Testis (tissue), 2 donors: ENCODE measurements at regions not wholly inside any gene's neighbourhood (a gene's known extent, or its start where the extent isn't known, plus 50 kb on each side); places are given as distances from the start of the nearest gene placed in this dataset.

Source experiments
- DNase-seq: peaks from one replicate; pipeline ENCODE4 v3.0.0-alpha.2; 2019
- H3K27ac ChIP-seq, 2 donors: fragments of 200-600 bp; sonication (generic); one replicate each; pipeline ENCODE4 v1.5.1; 2019
- H3K27me3 ChIP-seq: fragments of 200-600 bp; sonication (generic); one replicate; pipeline ENCODE4 v1.5.1; 2019
- H3K36me3 ChIP-seq: fragments of 200-600 bp; sonication (generic); one replicate; pipeline ENCODE4 v1.5.1; 2017; ENCODE audit warnings: low read depth; ENCODE audit errors: missing control alignments
- H3K4me1 ChIP-seq: fragments of 200-600 bp; sonication (generic); one replicate; pipeline ENCODE4 v1.5.1; 2019
- H3K4me3 ChIP-seq, 2 donors: fragments of 200-600 bp; sonication (generic); one replicate each; pipeline ENCODE4 v1.5.1; 2017 to 2019
- H3K9me3 ChIP-seq: fragments of 200-600 bp; sonication (generic); one replicate; pipeline ENCODE4 v1.5.1; 2017
- POLR2A ChIP-seq: fragments of 450-650 bp; IDR thresholded peaks from one replicate; pipeline ENCODE4 v1.6.1; 2017; ENCODE audit warnings: antibody characterized with exemption, mild to moderate bottlenecking, moderate library complexity
- WGBS, 2 donors: methylation state at CpG; one replicate each; pipeline ENCODE4 v1.1.5; 2018; 5-methylcytosine and 5-hydroxymethylcytosine counted together
- intact Hi-C: fragments of 100-400 bp; cut with DNase I; formaldehyde crosslinking; loops from one replicate; pipeline ENCODE4 v1.15.1; 2023; ENCODE audit warnings: low total_unique reads
- TF ChIP-seq, protein P1 (sequence below), 3 experiments: fragments of 450-650 bp in 2 of 3; fragments of 200-600 bp in 1 of 3; sonication (generic) in 1 of 3; IDR thresholded peaks; one replicate each; pipeline ENCODE4 v1.5.1; 2016 to 2019; ENCODE audit warnings: antibody characterized with exemption in 3 of 3, mild to moderate bottlenecking in 2 of 3, moderate library complexity in 1 of 3

DNA sequence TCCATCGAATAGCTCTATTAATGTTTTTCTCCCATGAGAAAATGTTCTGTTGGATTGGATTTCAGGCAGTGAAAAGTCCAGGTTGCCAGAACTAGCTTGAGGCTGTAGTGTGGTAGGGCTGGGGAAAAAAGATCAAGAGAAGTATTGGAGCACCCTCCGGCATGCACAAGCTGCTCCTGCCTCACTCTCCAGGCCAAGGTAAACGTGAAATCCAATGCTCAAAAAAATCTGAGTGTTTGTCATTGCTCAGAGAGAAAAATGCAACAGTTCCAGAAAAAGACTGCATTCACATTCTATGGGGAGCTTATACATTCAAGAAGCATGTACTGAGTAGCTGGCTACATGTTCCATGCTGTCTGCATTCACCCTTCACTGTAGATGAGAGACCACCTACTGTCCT lies 680.9 kb upstream of the TBX3 start:
- H3K36me3 ChIP-seq: no peaks in the 10 kb centered on the region

GRCh38 chr12:115362339-115362976 lies 678.5 kb upstream of the TBX3 start:
- 72 to 73% methylated on average over 4 of the region's 4 CpGs for WGBS, 2 donors
- TF ChIP-seq, protein P1, sequence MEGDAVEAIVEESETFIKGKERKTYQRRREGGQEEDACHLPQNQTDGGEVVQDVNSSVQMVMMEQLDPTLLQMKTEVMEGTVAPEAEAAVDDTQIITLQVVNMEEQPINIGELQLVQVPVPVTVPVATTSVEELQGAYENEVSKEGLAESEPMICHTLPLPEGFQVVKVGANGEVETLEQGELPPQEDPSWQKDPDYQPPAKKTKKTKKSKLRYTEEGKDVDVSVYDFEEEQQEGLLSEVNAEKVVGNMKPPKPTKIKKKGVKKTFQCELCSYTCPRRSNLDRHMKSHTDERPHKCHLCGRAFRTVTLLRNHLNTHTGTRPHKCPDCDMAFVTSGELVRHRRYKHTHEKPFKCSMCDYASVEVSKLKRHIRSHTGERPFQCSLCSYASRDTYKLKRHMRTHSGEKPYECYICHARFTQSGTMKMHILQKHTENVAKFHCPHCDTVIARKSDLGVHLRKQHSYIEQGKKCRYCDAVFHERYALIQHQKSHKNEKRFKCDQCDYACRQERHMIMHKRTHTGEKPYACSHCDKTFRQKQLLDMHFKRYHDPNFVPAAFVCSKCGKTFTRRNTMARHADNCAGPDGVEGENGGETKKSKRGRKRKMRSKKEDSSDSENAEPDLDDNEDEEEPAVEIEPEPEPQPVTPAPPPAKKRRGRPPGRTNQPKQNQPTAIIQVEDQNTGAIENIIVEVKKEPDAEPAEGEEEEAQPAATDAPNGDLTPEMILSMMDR (IDR thresholded peaks at IDR 0.05): no peak
- TF ChIP-seq POLR2A: no peak
- DNase-seq: no peak
- Histone ChIP-seq H3K27me3 (no peaks in the 10 kb centered on the region), H3K27ac (no peak overlapping the region), H3K9me3 (no peaks in the 10 kb centered on the region), H3K4me1 (no peaks in the 10 kb centered on the region), H3K36me3 (no peaks in the 10 kb centered on the region), H3K4me3 (no peak overlapping the region)
- intact Hi-C loops: no loop called here

More for the DNA sequence above, 680.9 kb upstream of the TBX3 start:
- H3K4me1 ChIP-seq: no peaks in the 10 kb centered on the region
- H3K4me3 ChIP-seq: no peak overlapping the region
- no peak for TF ChIP-seq POLR2A
- TF ChIP-seq, protein P1 (IDR thresholded peaks at IDR 0.05): no peak
- H3K27ac ChIP-seq: no peak overlapping the region
- H3K27me3 ChIP-seq: no peaks in the 10 kb centered on the region
- intact Hi-C loops: no loop called here
- no peaks in the 10 kb centered on the region for H3K9me3 ChIP-seq
- WGBS, 2 donors: 50 to 60% methylated on average over 3 of the region's 3 CpGs
- no peak for DNase-seq

DNA sequence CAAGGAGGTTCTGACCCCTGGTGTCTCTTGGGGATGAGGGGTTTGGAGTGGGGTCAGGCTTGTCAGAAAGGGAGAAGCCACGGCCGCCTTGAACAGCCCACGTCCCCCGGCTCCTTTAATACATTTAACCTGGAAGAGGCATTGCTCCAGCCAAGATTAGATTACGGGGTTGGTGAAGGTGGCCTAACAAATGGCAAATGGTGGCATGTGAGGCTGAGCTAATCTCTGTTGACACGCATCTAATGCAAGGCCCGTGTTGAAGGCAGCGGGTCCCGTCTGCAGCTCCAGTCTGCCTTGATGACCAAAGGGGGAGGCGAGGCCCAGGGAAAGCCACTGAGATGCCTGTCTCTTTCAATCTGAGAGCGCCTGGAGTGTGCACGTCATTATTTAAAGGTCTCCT lies 673.7 kb upstream of the TBX3 start:
- TF ChIP-seq, protein P1 (IDR thresholded peaks at IDR 0.05): no peak
- TF ChIP-seq POLR2A: no peak
- H3K9me3 ChIP-seq: no peaks in the 10 kb centered on the region
- WGBS, 2 donors: 87 to 88% methylated on average over 12 of the region's 12 CpGs
- no peaks in the 10 kb centered on the region for H3K36me3 ChIP-seq
- no peaks in the 10 kb centered on the region for H3K27me3 ChIP-seq
- intact Hi-C loops: no loop called here
- DNase-seq: no peak
- H3K4me1 ChIP-seq: no peaks in the 10 kb centered on the region
- no peak overlapping the region for H3K27ac ChIP-seq
- H3K4me3 ChIP-seq: no peak overlapping the region

DNA sequence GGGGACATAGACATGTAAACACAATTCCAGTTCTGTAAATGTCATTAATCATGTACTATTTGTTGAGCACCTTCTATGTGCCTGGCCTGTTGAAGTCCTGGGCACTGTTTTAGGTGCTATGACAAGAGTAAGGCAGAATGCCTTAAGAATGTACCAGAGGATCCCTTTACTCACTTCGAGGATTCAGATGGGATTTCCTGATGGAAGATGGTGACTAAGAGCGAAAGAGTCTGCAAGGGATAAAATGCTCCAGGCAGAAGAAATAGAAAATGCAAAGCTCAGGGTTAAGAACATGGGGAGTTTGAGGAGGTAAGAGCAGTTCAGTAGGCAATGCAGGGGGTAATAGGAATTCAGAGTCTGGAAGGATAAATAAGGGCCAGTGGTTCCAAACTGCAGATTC lies 671.3 kb upstream of the TBX3 start:
- WGBS, 2 donors: 89 to 95% methylated on average over 2 of the region's 2 CpGs
- H3K4me1 ChIP-seq: no peaks in the 10 kb centered on the region
- intact Hi-C loops: no loop called here
- no peak overlapping the region for H3K4me3 ChIP-seq
- no peaks in the 10 kb centered on the region for H3K36me3 ChIP-seq
- H3K27me3 ChIP-seq: no peaks in the 10 kb centered on the region
- H3K9me3 ChIP-seq: no peaks in the 10 kb centered on the region
- no peak for DNase-seq
- no peak for TF ChIP-seq POLR2A
- TF ChIP-seq, protein P1 (IDR thresholded peaks at IDR 0.05): no peak
- no peak overlapping the region for H3K27ac ChIP-seq
